K562 (cell line): ENCODE measurements at regions not wholly inside any gene's neighbourhood (a gene's known extent, or its start where the extent isn't known, plus 50 kb on each side); places are given as distances from the start of the nearest gene placed in this dataset.
A peak's percentile ranks its signal among the peaks of the same experiment; 100 is the strongest.

Experiments
- ATF1 ChIP-seq, 2 experiments: fragments of 450-650 bp in 1 of 2; IDR thresholded peaks; 2 replicates each; pipeline ENCODE4 v1.6.1; 2016; ENCODE audit warnings: missing compliant biosample characterization in 1 of 2, missing genetic modification characterization in 1 of 2
- CHD1 ChIP-seq: fragments of 200-600 bp; sonication (generic); IDR thresholded peaks from one replicate; pipeline ENCODE4 v1.6.1; 2012; ENCODE audit warnings: mild to moderate bottlenecking, moderate library complexity, low read length, inconsistent platforms
- DEAF1 ChIP-seq: fragments of 450-650 bp; formaldehyde crosslinking; IDR thresholded peaks from 2 replicates; pipeline ENCODE4 v1.4.0; 2020; ENCODE audit warnings: mild to moderate bottlenecking, moderate library complexity
- JUNB ChIP-seq: fragments of 450-650 bp; formaldehyde crosslinking; conservative IDR thresholded peaks from 2 replicates; pipeline ENCODE4 v1.4.0; 2020; ENCODE audit warnings: mild to moderate bottlenecking
- KDM2B ChIP-seq: fragments of 250-450 bp; sonication (Bioruptor Pico); IDR thresholded peaks from 2 replicates; pipeline ENCODE4 v1.8.0; 2021; ENCODE audit warnings: mild to moderate bottlenecking, moderate library complexity
- KDM4B ChIP-seq, 2 experiments: fragments of 450-650 bp in 1 of 2; sonication (generic) in 1 of 2; IDR thresholded peaks; 2 replicates each; pipeline ENCODE4 v1.6.1; 2016 to 2017; ENCODE audit warnings: borderline replicate concordance in 2 of 2, antibody characterized with exemption in 1 of 2, low read depth in 1 of 2, mild to moderate bottlenecking in 1 of 2
- MGA ChIP-seq: fragments of 450-650 bp; IDR thresholded peaks from 2 replicates; pipeline ENCODE4 v1.6.1; 2016; ENCODE audit warnings: mild to moderate bottlenecking, moderate library complexity
- STAG1 ChIP-seq: sonication (generic); formaldehyde crosslinking; IDR thresholded peaks from 2 replicates; pipeline ENCODE4 v1.5.0; 2020; ENCODE audit warnings: missing genetic modification reagents, borderline replicate concordance
- ZBTB7A ChIP-seq: IDR thresholded peaks from 2 replicates; pipeline ENCODE4 v1.6.1; 2011; ENCODE audit warnings: low read depth, mild to moderate bottlenecking, low read length, moderate library complexity, borderline replicate concordance; ENCODE audit not compliant: control insufficient read depth
- ZFP91 ChIP-seq: sonication (generic); formaldehyde crosslinking; IDR thresholded peaks from 2 replicates; pipeline ENCODE4 v1.8.0; 2022; ENCODE audit warnings: mild to moderate bottlenecking, missing genetic modification reagents
- ZNF445 ChIP-seq: fragments of 250-450 bp; sonication (Bioruptor Pico); IDR thresholded peaks from 2 replicates; pipeline ENCODE4 v1.4.0; 2020; ENCODE audit warnings: low read depth, mild to moderate bottlenecking, moderate library complexity

- TF ChIP-seq KDM4B (IDR thresholded peaks at IDR 0.05; ENCODE audit: borderline replicate concordance in 2 of 2, low read depth in 1 of 2) (no peak), MGA (no peak; the same call in 1 of the 2 replicates), CHD1 (peak; percentile 68), ZNF445 (CRISPR knock-in tag) (no peak), ATF1 (CRISPR knock-in tag; IDR thresholded peaks at IDR 0.05) (no peak), ATF1 (tag; IDR thresholded peaks at IDR 0.05) (peak; percentile 82), JUNB (no peak), ZFP91 (no peak), ZBTB7A (peak; percentile 74), KDM2B (no peak), DEAF1 (no peak), STAG1 (CRISPR knock-in tag) (no peak)
These were observed 52.2 kb upstream of the BTN3A2 start (continued) for GRCh38 chr6:26312501-26313397.
